RWPE2 (cell line): ENCODE measurements at regions not wholly inside any gene's neighbourhood (a gene's known extent, or its start where the extent isn't known, plus 50 kb on each side); places are given as distances from the start of the nearest gene placed in this dataset.

Experiments used
- ATAC-seq: fragments of 200-7000 bp; cut with Tn5 transposase; 3 replicates; pipeline ENCODE4 v1.9.1; 2021; ENCODE audit warnings: low read depth
- DNase-seq: peaks from one replicate; pipeline ENCODE4 v3.0.0-alpha.2; 2020; ENCODE audit warnings: low spot score
- H3K27ac ChIP-seq: fragments of 450-650 bp; 2 replicates; pipeline ENCODE4 v1.5.1; 2017; ENCODE audit warnings: mild to moderate bottlenecking; ENCODE audit not compliant: poor library complexity, severe bottlenecking
- H3K27me3 ChIP-seq: fragments of 250-450 bp; sonication (Bioruptor Pico); 2 replicates; pipeline ENCODE4 v1.5.1; 2021; ENCODE audit warnings: mild to moderate bottlenecking, moderate library complexity; ENCODE audit not compliant: insufficient read depth, poor library complexity, severe bottlenecking
- H3K36me3 ChIP-seq: fragments of 250-450 bp; sonication (Bioruptor Pico); 2 replicates; pipeline ENCODE4 v1.5.1; 2020; ENCODE audit warnings: low read depth, mild to moderate bottlenecking, moderate library complexity
- H3K4me1 ChIP-seq: fragments of 250-450 bp; sonication (Bioruptor Pico); 2 replicates; pipeline ENCODE4 v1.5.1; 2021; ENCODE audit warnings: mild to moderate bottlenecking, moderate library complexity; ENCODE audit not compliant: insufficient read depth, poor library complexity, severe bottlenecking
- H3K4me3 ChIP-seq: fragments of 250-450 bp; sonication (Bioruptor Pico); 2 replicates; pipeline ENCODE4 v1.5.1; 2021; ENCODE audit warnings: mild to moderate bottlenecking, moderate library complexity; ENCODE audit not compliant: severe bottlenecking
- H3K9me3 ChIP-seq: fragments of 250-450 bp; sonication (Bioruptor Pico); 2 replicates; pipeline ENCODE4 v1.5.1; 2021; ENCODE audit warnings: mild to moderate bottlenecking, moderate library complexity; ENCODE audit not compliant: severe bottlenecking
- CTCF ChIP-seq: fragments of 450-650 bp; IDR thresholded peaks from one replicate; pipeline ENCODE4 v1.5.1; 2017; ENCODE audit warnings: mild to moderate bottlenecking, moderate library complexity; ENCODE audit not compliant: poor library complexity, severe bottlenecking

GRCh38 chr14:53534841-53535240 is 381.7 kb upstream of the DDHD1 start:
- DNase-seq (no peak), ATAC-seq (peak; percentile 58)
- TF ChIP-seq CTCF: no peak
- Histone ChIP-seq H3K9me3 (no peaks in the 10 kb centered on the region), H3K4me1 (no peaks in the 10 kb centered on the region), H3K27me3 (no peaks in the 10 kb centered on the region), H3K27ac (no peak overlapping the region), H3K36me3 (no peaks in the 10 kb centered on the region), H3K4me3 (no peak overlapping the region)

- no peak for DNase-seq
- H3K27me3 ChIP-seq: no peaks in the 10 kb centered on the region
- ATAC-seq: no peak
- no peak overlapping the region for H3K4me3 ChIP-seq
- no peak for TF ChIP-seq CTCF
- no peaks in the 10 kb centered on the region for H3K4me1 ChIP-seq
- no peak overlapping the region for H3K27ac ChIP-seq
- no peaks in the 10 kb centered on the region for H3K9me3 ChIP-seq
- no peaks in the 10 kb centered on the region for H3K36me3 ChIP-seq
These were observed 380.4 kb upstream of the DDHD1 start for GRCh38 chr14:53533384-53533970.

- TF ChIP-seq CTCF: no peak
- no peaks in the 10 kb centered on the region for H3K4me1 ChIP-seq
- H3K27me3 ChIP-seq: no peaks in the 10 kb centered on the region
- no peaks in the 10 kb centered on the region for H3K9me3 ChIP-seq
- no peak for DNase-seq
- no peak overlapping the region for H3K4me3 ChIP-seq
- no peaks in the 10 kb centered on the region for H3K36me3 ChIP-seq
- no peak for ATAC-seq
- no peak overlapping the region for H3K27ac ChIP-seq
These were observed 379.7 kb upstream of the DDHD1 start for GRCh38 chr14:53532853-53533252.

GRCh38 chr14:53531730-53532129 is 378.6 kb upstream of the DDHD1 start:
- no peaks in the 10 kb centered on the region for H3K27me3 ChIP-seq
- no peak overlapping the region for H3K4me3 ChIP-seq
- no peaks in the 10 kb centered on the region for H3K36me3 ChIP-seq
- TF ChIP-seq CTCF: no peak
- H3K9me3 ChIP-seq: no peaks in the 10 kb centered on the region
- H3K27ac ChIP-seq: no peak overlapping the region
- no peak for ATAC-seq
- no peaks in the 10 kb centered on the region for H3K4me1 ChIP-seq
- DNase-seq: no peak

- Histone ChIP-seq H3K4me3 (no peak overlapping the region), H3K36me3 (no peaks in the 10 kb centered on the region), H3K27ac (no peak overlapping the region), H3K4me1 (no peaks in the 10 kb centered on the region), H3K27me3 (no peaks in the 10 kb centered on the region), H3K9me3 (no peaks in the 10 kb centered on the region)
- DNase-seq (no peak), ATAC-seq (no peak)
- no peak for TF ChIP-seq CTCF
These were observed 378.0 kb upstream of the DDHD1 start for GRCh38 chr14:53531156-53531555.
